HCT116 (cell line): ENCODE measurements at regions not wholly inside any gene's neighbourhood (a gene's known extent, or its start where the extent isn't known, plus 50 kb on each side); places are given as distances from the start of the nearest gene placed in this dataset.
"Not testable (repeated sequence)": the region's sequence is repeated elsewhere in the genome, so short reads cannot be mapped to it uniquely, and the experiment has no call there.

Experiments
- CBX3 ChIP-seq: IDR thresholded peaks from 2 replicates; pipeline ENCODE4 v1.6.1; 2012; ENCODE audit warnings: low read depth
- EGR1 ChIP-seq: IDR thresholded peaks from 2 replicates; pipeline ENCODE4 v1.6.1; 2012; ENCODE audit warnings: low read depth
- EZH2 ChIP-seq: fragments of 200-600 bp; sonication (generic); IDR thresholded peaks from 2 replicates; pipeline ENCODE4 v1.6.1; 2017; ENCODE audit warnings: antibody characterized with exemption, mixed run types
- FOSL1 ChIP-seq: IDR thresholded peaks from 2 replicates; pipeline ENCODE4 v1.6.1; 2012; ENCODE audit warnings: low read depth
- POLR2A ChIP-seq: IDR thresholded peaks from 2 replicates; pipeline ENCODE4 v1.7.0; 2011; ENCODE audit warnings: borderline replicate concordance; ENCODE audit not compliant: insufficient read depth, insufficient read length; ENCODE audit errors: extremely low read depth
- SIN3A ChIP-seq: IDR thresholded peaks from 2 replicates; pipeline ENCODE4 v1.6.1; 2012; ENCODE audit warnings: low read depth
- SP1 ChIP-seq: IDR thresholded peaks from 2 replicates; pipeline ENCODE4 v1.6.1; 2012; ENCODE audit warnings: low read depth
- ZFX ChIP-seq: fragments of 450-650 bp; IDR thresholded peaks from 2 replicates; pipeline ENCODE4 v1.6.1; 2017
- TF ChIP-seq, protein P1 (sequence below), 3 experiments: fragments of 200-600 bp in 1 of 3; sonication (generic) in 1 of 3; IDR thresholded peaks in 2 of 3; conservative IDR thresholded peaks in 1 of 3; 2 replicates each; pipeline ENCODE4 v1.5.1; 2012 to 2017; ENCODE audit warnings: low read depth in 2 of 3, low read length in 2 of 3, antibody characterized with exemption in 1 of 3, borderline replicate concordance in 1 of 3, control low read depth in 1 of 3, mild to moderate bottlenecking in 1 of 3, mixed read lengths in 1 of 3, mixed run types in 1 of 3, moderate library complexity in 1 of 3; ENCODE audit not compliant: insufficient read depth in 1 of 3
- TF ChIP-seq, protein P2 (sequence below): IDR thresholded peaks from 2 replicates; pipeline ENCODE4 v1.6.1; 2012; ENCODE audit warnings: low read depth
- TF ChIP-seq, protein P3 (sequence below): IDR thresholded peaks from 2 replicates; pipeline ENCODE4 v1.6.1; 2012
- TF ChIP-seq, protein P4 (sequence below): IDR thresholded peaks from 2 replicates; pipeline ENCODE4 v1.6.1; 2012

DNA sequence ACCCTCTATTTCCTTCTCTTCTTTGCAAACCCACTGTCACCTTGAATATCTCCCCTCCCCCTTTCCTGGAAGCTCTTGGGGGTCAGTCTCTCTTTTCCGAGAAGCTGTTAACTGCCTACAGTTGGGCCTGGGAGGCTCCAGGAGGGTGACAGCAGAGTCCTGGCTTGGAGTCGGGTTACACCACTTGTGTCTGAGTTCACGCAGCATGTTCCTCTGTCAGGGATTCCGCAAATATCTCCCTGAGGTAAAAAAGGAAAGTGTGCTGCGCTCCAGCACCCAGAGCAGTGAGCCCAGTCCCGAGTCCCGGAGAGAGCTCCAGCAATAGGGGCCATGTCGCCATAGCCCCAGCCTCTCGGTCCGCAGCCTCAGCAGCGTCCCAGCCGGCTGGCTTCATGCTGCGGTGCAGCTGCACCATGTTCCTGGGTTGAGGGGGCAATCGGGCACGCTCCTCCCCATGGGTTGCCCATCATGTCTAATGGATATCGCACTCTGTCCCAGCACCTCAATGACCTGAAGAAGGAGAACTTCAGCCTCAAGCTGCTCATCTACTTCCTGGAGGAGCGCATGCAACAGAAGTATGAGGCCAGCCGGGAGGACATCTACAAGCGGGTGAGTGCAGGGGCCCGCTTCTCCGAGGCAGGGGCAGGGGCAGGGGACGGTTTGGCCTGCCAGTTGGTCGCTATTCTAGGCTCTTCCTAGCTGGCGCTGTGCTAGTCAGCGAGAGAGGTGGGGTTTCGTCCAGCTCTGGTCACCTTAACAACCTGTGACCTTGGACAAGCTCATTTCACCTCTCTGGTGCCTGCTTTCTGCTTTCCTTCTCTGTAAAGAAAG is 101.3 kb upstream of the SEC22B start:
- TF ChIP-seq, protein P1, sequence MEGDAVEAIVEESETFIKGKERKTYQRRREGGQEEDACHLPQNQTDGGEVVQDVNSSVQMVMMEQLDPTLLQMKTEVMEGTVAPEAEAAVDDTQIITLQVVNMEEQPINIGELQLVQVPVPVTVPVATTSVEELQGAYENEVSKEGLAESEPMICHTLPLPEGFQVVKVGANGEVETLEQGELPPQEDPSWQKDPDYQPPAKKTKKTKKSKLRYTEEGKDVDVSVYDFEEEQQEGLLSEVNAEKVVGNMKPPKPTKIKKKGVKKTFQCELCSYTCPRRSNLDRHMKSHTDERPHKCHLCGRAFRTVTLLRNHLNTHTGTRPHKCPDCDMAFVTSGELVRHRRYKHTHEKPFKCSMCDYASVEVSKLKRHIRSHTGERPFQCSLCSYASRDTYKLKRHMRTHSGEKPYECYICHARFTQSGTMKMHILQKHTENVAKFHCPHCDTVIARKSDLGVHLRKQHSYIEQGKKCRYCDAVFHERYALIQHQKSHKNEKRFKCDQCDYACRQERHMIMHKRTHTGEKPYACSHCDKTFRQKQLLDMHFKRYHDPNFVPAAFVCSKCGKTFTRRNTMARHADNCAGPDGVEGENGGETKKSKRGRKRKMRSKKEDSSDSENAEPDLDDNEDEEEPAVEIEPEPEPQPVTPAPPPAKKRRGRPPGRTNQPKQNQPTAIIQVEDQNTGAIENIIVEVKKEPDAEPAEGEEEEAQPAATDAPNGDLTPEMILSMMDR (IDR thresholded peaks at IDR 0.05 in 2 of 3, conservative IDR thresholded peaks at IDR 0.05 in 1 of 3; ENCODE audit: borderline replicate concordance in 1 of 3, insufficient read depth in 1 of 3, low read depth in 2 of 3, low read length in 2 of 3): not testable (repeated sequence)
- not testable (repeated sequence) for TF ChIP-seq FOSL1, ZFX, EZH2, CBX3, POLR2A, EGR1, SIN3A, SP1
- TF ChIP-seq, protein P2, sequence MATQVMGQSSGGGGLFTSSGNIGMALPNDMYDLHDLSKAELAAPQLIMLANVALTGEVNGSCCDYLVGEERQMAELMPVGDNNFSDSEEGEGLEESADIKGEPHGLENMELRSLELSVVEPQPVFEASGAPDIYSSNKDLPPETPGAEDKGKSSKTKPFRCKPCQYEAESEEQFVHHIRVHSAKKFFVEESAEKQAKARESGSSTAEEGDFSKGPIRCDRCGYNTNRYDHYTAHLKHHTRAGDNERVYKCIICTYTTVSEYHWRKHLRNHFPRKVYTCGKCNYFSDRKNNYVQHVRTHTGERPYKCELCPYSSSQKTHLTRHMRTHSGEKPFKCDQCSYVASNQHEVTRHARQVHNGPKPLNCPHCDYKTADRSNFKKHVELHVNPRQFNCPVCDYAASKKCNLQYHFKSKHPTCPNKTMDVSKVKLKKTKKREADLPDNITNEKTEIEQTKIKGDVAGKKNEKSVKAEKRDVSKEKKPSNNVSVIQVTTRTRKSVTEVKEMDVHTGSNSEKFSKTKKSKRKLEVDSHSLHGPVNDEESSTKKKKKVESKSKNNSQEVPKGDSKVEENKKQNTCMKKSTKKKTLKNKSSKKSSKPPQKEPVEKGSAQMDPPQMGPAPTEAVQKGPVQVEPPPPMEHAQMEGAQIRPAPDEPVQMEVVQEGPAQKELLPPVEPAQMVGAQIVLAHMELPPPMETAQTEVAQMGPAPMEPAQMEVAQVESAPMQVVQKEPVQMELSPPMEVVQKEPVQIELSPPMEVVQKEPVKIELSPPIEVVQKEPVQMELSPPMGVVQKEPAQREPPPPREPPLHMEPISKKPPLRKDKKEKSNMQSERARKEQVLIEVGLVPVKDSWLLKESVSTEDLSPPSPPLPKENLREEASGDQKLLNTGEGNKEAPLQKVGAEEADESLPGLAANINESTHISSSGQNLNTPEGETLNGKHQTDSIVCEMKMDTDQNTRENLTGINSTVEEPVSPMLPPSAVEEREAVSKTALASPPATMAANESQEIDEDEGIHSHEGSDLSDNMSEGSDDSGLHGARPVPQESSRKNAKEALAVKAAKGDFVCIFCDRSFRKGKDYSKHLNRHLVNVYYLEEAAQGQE: not testable (repeated sequence)
- TF ChIP-seq, protein P3, sequence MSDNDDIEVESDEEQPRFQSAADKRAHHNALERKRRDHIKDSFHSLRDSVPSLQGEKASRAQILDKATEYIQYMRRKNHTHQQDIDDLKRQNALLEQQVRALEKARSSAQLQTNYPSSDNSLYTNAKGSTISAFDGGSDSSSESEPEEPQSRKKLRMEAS: not testable (repeated sequence)
- TF ChIP-seq, protein P4, sequence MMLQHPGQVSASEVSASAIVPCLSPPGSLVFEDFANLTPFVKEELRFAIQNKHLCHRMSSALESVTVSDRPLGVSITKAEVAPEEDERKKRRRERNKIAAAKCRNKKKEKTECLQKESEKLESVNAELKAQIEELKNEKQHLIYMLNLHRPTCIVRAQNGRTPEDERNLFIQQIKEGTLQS: not testable (repeated sequence)
